Tibial nerve (tissue), 3 donors: ENCODE measurements at regions not wholly inside any gene's neighbourhood (a gene's known extent, or its start where the extent isn't known, plus 50 kb on each side); places are given as distances from the start of the nearest gene placed in this dataset.

Source experiments
- POLR2A ChIP-seq, 2 donors: fragments of 450-650 bp; IDR thresholded peaks; one replicate each; pipeline ENCODE4 v1.6.1; 2017; ENCODE audit warnings: antibody characterized with exemption in 2 of 2, mild to moderate bottlenecking in 2 of 2, moderate library complexity in 2 of 2
- TF ChIP-seq, protein P1 (sequence below), 5 experiments: fragments of 200-600 bp in 3 of 5; fragments of 450-650 bp in 2 of 5; sonication (generic) in 3 of 5; IDR thresholded peaks; one replicate each; pipeline ENCODE4 v1.5.1; 2016 to 2019; ENCODE audit warnings: antibody characterized with exemption in 5 of 5, mild to moderate bottlenecking in 3 of 5, moderate library complexity in 2 of 5

DNA sequence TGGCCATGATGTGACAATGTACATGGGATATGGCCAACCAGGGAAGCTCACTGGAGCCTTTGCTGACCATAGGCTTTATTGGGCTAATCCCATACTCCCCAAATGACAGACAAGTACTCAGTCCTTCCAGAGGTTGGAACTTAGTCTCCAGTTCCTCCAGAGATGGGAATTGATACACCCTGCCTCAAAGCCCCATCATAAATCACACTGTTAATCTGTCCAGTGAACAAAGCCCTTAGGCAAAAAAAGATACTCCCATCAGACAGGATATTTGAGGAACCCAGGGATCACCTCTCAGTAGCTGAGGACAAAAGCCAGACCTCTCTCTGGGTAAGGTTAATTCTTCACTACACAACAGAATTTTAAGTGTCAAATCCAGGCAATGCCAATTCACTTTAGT, 247.5 kb upstream of the CDH20 start:
- TF ChIP-seq, protein P1, sequence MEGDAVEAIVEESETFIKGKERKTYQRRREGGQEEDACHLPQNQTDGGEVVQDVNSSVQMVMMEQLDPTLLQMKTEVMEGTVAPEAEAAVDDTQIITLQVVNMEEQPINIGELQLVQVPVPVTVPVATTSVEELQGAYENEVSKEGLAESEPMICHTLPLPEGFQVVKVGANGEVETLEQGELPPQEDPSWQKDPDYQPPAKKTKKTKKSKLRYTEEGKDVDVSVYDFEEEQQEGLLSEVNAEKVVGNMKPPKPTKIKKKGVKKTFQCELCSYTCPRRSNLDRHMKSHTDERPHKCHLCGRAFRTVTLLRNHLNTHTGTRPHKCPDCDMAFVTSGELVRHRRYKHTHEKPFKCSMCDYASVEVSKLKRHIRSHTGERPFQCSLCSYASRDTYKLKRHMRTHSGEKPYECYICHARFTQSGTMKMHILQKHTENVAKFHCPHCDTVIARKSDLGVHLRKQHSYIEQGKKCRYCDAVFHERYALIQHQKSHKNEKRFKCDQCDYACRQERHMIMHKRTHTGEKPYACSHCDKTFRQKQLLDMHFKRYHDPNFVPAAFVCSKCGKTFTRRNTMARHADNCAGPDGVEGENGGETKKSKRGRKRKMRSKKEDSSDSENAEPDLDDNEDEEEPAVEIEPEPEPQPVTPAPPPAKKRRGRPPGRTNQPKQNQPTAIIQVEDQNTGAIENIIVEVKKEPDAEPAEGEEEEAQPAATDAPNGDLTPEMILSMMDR (IDR thresholded peaks at IDR 0.05) = no peak
- no peak for TF ChIP-seq POLR2A (IDR thresholded peaks at IDR 0.05)
